Tibial nerve (tissue), 4 donors: ENCODE measurements at regions not wholly inside any gene's neighbourhood (a gene's known extent, or its start where the extent isn't known, plus 50 kb on each side); places are given as distances from the start of the nearest gene placed in this dataset.

Source experiments
- DNase-seq, 2 donors: peaks; one replicate each; pipeline ENCODE4 v3.0.0-alpha.2; 2019; ENCODE audit warnings: low spot score in 2 of 2
- H3K27ac ChIP-seq, 4 donors: fragments of 200-600 bp; sonication (generic) in 3 of 4; one replicate each; pipeline ENCODE4 v1.5.1; 2017 to 2019; ENCODE audit warnings: mild to moderate bottlenecking in 1 of 4
- H3K27me3 ChIP-seq, 2 donors: fragments of 200-600 bp; sonication (generic) in 1 of 2; one replicate each; pipeline versions ENCODE4 v1.5.1 to v1.6.0; 2017 to 2019
- H3K36me3 ChIP-seq, 3 donors: fragments of 200-600 bp; sonication (generic); one replicate each; pipeline ENCODE4 v1.5.1; 2018 to 2019
- H3K4me1 ChIP-seq, 4 donors: fragments of 200-600 bp; sonication (generic) in 3 of 4; one replicate each; pipeline ENCODE4 v1.5.1; 2017 to 2019
- H3K4me3 ChIP-seq, 4 donors: fragments of 200-600 bp; sonication (generic) in 3 of 4; one replicate each; pipeline ENCODE4 v1.5.1; 2017 to 2019; ENCODE audit warnings: mild to moderate bottlenecking in 1 of 4, moderate library complexity in 1 of 4
- H3K9me3 ChIP-seq, 4 donors: fragments of 200-600 bp; sonication (generic) in 3 of 4; one replicate each; pipeline ENCODE4 v1.5.1; 2017 to 2019
- EP300 ChIP-seq, 2 donors: sonication (generic); formaldehyde crosslinking; IDR thresholded peaks; one replicate each; pipeline ENCODE4 v1.6.1; 2017; ENCODE audit warnings: antibody characterized with exemption in 2 of 2, mild to moderate bottlenecking in 1 of 2
- POLR2A ChIP-seq, 2 donors: fragments of 450-650 bp; IDR thresholded peaks; one replicate each; pipeline ENCODE4 v1.6.1; 2017; ENCODE audit warnings: antibody characterized with exemption in 2 of 2, mild to moderate bottlenecking in 2 of 2, moderate library complexity in 2 of 2
- WGBS, 2 donors: methylation state at CpG; one replicate each; pipeline ENCODE4 v1.1.5; 2018; 5-methylcytosine and 5-hydroxymethylcytosine counted together
- TF ChIP-seq, protein P1 (sequence below), 5 experiments: fragments of 200-600 bp in 3 of 5; fragments of 450-650 bp in 2 of 5; sonication (generic) in 3 of 5; IDR thresholded peaks; one replicate each; pipeline ENCODE4 v1.5.1; 2016 to 2019; ENCODE audit warnings: antibody characterized with exemption in 5 of 5, mild to moderate bottlenecking in 3 of 5, moderate library complexity in 2 of 5

DNA sequence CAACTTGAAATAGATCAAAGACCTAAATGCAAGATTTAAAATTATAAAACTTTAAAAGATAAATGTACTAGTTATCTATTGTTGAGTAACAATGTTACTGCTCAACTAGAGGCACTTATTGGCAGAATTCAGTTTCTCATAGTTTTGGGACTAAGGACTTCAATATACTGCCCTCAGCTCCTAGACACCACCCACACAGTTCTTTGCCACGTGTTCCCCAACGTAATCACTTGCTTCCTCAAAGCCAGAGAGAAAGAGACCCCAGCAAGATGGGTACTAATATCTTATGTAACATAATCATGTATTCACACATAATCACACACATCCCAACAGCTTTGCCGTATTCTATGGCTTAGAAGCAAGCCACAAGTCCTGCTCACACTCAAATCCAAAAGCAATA is 50.3 kb upstream of the SLC22A16 start:
- Histone ChIP-seq H3K27ac (no peak overlapping the region), H3K4me1 (peaks cover 0 to 25% (median 0%) of the 10 kb centered on the region in 4 donors), H3K36me3 (no peaks in the 10 kb centered on the region), H3K4me3 (no peak overlapping the region), H3K27me3 (no peaks in the 10 kb centered on the region), H3K9me3 (no peaks in the 10 kb centered on the region)
- TF ChIP-seq POLR2A (IDR thresholded peaks at IDR 0.05): no peak
- TF ChIP-seq, protein P1, sequence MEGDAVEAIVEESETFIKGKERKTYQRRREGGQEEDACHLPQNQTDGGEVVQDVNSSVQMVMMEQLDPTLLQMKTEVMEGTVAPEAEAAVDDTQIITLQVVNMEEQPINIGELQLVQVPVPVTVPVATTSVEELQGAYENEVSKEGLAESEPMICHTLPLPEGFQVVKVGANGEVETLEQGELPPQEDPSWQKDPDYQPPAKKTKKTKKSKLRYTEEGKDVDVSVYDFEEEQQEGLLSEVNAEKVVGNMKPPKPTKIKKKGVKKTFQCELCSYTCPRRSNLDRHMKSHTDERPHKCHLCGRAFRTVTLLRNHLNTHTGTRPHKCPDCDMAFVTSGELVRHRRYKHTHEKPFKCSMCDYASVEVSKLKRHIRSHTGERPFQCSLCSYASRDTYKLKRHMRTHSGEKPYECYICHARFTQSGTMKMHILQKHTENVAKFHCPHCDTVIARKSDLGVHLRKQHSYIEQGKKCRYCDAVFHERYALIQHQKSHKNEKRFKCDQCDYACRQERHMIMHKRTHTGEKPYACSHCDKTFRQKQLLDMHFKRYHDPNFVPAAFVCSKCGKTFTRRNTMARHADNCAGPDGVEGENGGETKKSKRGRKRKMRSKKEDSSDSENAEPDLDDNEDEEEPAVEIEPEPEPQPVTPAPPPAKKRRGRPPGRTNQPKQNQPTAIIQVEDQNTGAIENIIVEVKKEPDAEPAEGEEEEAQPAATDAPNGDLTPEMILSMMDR (IDR thresholded peaks at IDR 0.05): no peak
- TF ChIP-seq EP300 (IDR thresholded peaks at IDR 0.05): no peak
- no peak for DNase-seq
- 44 to 47% methylated on average over 3 of the region's 3 CpGs for WGBS, 2 donors
